A549 (cell line): ENCODE measurements at regions not wholly inside any gene's neighbourhood (a gene's known extent, or its start where the extent isn't known, plus 50 kb on each side); places are given as distances from the start of the nearest gene placed in this dataset.

Experiments used
- BHLHE40 ChIP-seq: IDR thresholded peaks from 2 replicates; pipeline ENCODE4 v1.6.1; 2012; ENCODE audit warnings: low read depth, low read length, inconsistent platforms
- POLR2A ChIP-seq: IDR thresholded peaks from 2 replicates; pipeline ENCODE4 v1.6.1; 2012; ENCODE audit warnings: mild to moderate bottlenecking, low read length
- RAD21 ChIP-seq, 2 experiments: fragments of >200 bp in 1 of 2; sonication (Bioruptor Twin) in 1 of 2; formaldehyde crosslinking in 1 of 2; IDR thresholded peaks in 1 of 2; conservative IDR thresholded peaks in 1 of 2; 2 replicates in 1 of 2; 3 replicates in 1 of 2; pipeline ENCODE4 v1.6.1; 2012 to 2018; ENCODE audit warnings: inconsistent platforms in 1 of 2

DNA sequence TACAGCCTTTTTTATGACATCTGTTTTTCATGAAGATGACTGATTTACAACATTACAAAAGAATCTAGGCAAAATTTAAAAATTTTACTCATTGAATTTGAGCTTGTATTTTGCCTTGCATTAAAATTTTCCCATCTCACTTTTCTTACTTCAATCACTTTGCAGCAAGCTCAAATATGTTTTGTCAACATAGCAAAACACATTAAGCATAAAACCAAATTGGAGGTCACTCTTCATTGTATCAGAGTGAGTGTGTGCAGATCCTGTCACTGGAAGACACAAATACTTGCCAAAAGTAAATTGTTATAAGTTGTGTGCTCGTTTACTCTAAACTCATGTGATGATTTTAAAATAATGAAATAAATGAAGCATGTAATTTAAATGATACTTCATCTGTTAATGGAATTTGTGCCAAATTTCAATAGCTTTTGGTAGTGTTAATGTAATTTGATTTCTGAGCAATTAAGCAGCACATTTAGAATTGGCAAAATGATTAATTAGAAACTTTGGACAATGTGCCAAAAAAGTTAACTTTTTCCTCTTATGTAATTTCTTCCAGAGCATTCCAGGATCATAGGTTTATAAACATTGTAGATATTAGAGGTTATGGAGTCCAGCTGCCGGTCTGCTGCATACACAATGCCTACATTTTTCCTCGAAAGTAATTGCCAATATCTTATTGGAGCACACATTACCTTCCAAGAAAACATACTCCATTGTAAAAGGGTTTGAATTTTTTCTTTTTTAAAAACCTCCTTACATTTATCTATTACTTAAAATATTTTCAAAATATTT is 1078.2 kb upstream of the LRRTM3 start:
- no peak for TF ChIP-seq POLR2A
- no peak for TF ChIP-seq RAD21 (conservative IDR thresholded peaks at IDR 0.05 in 1 of 2, IDR thresholded peaks at IDR 0.05 in 1 of 2)
- no peak for TF ChIP-seq BHLHE40
